KOPT-K1 (cell line): ENCODE measurements at regions not wholly inside any gene's neighbourhood (a gene's known extent, or its start where the extent isn't known, plus 50 kb on each side); places are given as distances from the start of the nearest gene placed in this dataset.

ENCODE experiments used
- H3K27ac ChIP-seq: fragments of 200-600 bp; sonication (generic); 2 replicates; pipeline ENCODE4 v1.5.1; 2016; ENCODE audit warnings: antibody characterized with exemption, mild to moderate bottlenecking, low read depth, low read length; ENCODE audit not compliant: poor library complexity, severe bottlenecking
- H3K36me3 ChIP-seq: fragments of 200-600 bp; sonication (generic); 2 replicates; pipeline ENCODE4 v1.5.1; 2017; ENCODE audit warnings: antibody characterized with exemption, mild to moderate bottlenecking, low read length, moderate library complexity; ENCODE audit not compliant: insufficient read depth
- H3K9me3 ChIP-seq: fragments of 200-600 bp; sonication (generic); 2 replicates; pipeline ENCODE4 v1.5.1; 2017; ENCODE audit warnings: antibody characterized with exemption, low read length, mild to moderate bottlenecking; ENCODE audit not compliant: insufficient read depth, poor library complexity, severe bottlenecking

GRCh38 chr13:89806594-89806993, 1540.9 kb upstream of the MIR17HG start:
- Histone ChIP-seq H3K36me3 (no peaks in the 10 kb centered on the region), H3K9me3 (no peaks in the 10 kb centered on the region), H3K27ac (no peak overlapping the region)

- Histone ChIP-seq H3K36me3 (no peaks in the 10 kb centered on the region), H3K9me3 (no peaks in the 10 kb centered on the region), H3K27ac (no peak overlapping the region)
Observed at GRCh38 chr13:89812856-89813255, 1534.6 kb upstream of the MIR17HG start.

- H3K36me3 ChIP-seq, result no peaks in the 10 kb centered on the region
- no peak overlapping the region for H3K27ac ChIP-seq
- no peaks in the 10 kb centered on the region for H3K9me3 ChIP-seq
Observed at GRCh38 chr13:89816404-89816803, 1531.1 kb upstream of the MIR17HG start.

- H3K36me3 ChIP-seq, result no peaks in the 10 kb centered on the region
- no peaks in the 10 kb centered on the region for H3K9me3 ChIP-seq
- H3K27ac ChIP-seq, result no peak overlapping the region
Observed at GRCh38 chr13:89822467-89822866, 1525.0 kb upstream of the MIR17HG start.

- H3K36me3 ChIP-seq, result no peaks in the 10 kb centered on the region
- no peak overlapping the region for H3K27ac ChIP-seq
- H3K9me3 ChIP-seq, result no peaks in the 10 kb centered on the region
Observed at GRCh38 chr13:89827552-89827951, 1519.9 kb upstream of the MIR17HG start.

GRCh38 chr13:89828506-89828905, 1519.0 kb upstream of the MIR17HG start:
- no peaks in the 10 kb centered on the region for H3K9me3 ChIP-seq
- no peak overlapping the region for H3K27ac ChIP-seq
- no peaks in the 10 kb centered on the region for H3K36me3 ChIP-seq

- H3K9me3 ChIP-seq, result no peaks in the 10 kb centered on the region
- no peak overlapping the region for H3K27ac ChIP-seq
- no peaks in the 10 kb centered on the region for H3K36me3 ChIP-seq
Observed at GRCh38 chr13:89831157-89831556, 1516.3 kb upstream of the MIR17HG start.

GRCh38 chr13:89832827-89833226, 1514.7 kb upstream of the MIR17HG start:
- Histone ChIP-seq H3K27ac (no peak overlapping the region), H3K36me3 (no peaks in the 10 kb centered on the region), H3K9me3 (no peaks in the 10 kb centered on the region)

GRCh38 chr13:89843621-89844020, 1503.9 kb upstream of the MIR17HG start:
- Histone ChIP-seq H3K27ac (no peak overlapping the region), H3K36me3 (no peaks in the 10 kb centered on the region), H3K9me3 (no peaks in the 10 kb centered on the region)

GRCh38 chr13:89845874-89846273, 1501.6 kb upstream of the MIR17HG start:
- no peaks in the 10 kb centered on the region for H3K36me3 ChIP-seq
- no peaks in the 10 kb centered on the region for H3K9me3 ChIP-seq
- no peak overlapping the region for H3K27ac ChIP-seq

GRCh38 chr13:89846926-89847585, 1500.4 kb upstream of the MIR17HG start:
- no peaks in the 10 kb centered on the region for H3K9me3 ChIP-seq
- no peaks in the 10 kb centered on the region for H3K36me3 ChIP-seq
- no peak overlapping the region for H3K27ac ChIP-seq

- no peak overlapping the region for H3K27ac ChIP-seq
- no peaks in the 10 kb centered on the region for H3K36me3 ChIP-seq
- H3K9me3 ChIP-seq, result no peaks in the 10 kb centered on the region
Observed at GRCh38 chr13:89852570-89852969, 1494.9 kb upstream of the MIR17HG start.

GRCh38 chr13:89856512-89856911, 1491.0 kb upstream of the MIR17HG start:
- Histone ChIP-seq H3K9me3 (no peaks in the 10 kb centered on the region), H3K36me3 (no peaks in the 10 kb centered on the region), H3K27ac (no peak overlapping the region)

- Histone ChIP-seq H3K27ac (no peak overlapping the region), H3K9me3 (no peaks in the 10 kb centered on the region), H3K36me3 (no peaks in the 10 kb centered on the region)
Observed at GRCh38 chr13:89857502-89857901, 1490.0 kb upstream of the MIR17HG start.

- Histone ChIP-seq H3K27ac (no peak overlapping the region), H3K9me3 (no peaks in the 10 kb centered on the region), H3K36me3 (no peaks in the 10 kb centered on the region)
Observed at GRCh38 chr13:89862011-89862690, 1485.3 kb upstream of the MIR17HG start.

- Histone ChIP-seq H3K9me3 (no peaks in the 10 kb centered on the region), H3K36me3 (no peaks in the 10 kb centered on the region), H3K27ac (no peak overlapping the region)
Observed at GRCh38 chr13:89862691-89863036, 1484.8 kb upstream of the MIR17HG start.
